ENCODE measurements at regions not wholly inside any gene's neighbourhood (a gene's known extent, or its start where the extent isn't known, plus 50 kb on each side); places are given as distances from the start of the nearest gene placed in this dataset.

DNA sequence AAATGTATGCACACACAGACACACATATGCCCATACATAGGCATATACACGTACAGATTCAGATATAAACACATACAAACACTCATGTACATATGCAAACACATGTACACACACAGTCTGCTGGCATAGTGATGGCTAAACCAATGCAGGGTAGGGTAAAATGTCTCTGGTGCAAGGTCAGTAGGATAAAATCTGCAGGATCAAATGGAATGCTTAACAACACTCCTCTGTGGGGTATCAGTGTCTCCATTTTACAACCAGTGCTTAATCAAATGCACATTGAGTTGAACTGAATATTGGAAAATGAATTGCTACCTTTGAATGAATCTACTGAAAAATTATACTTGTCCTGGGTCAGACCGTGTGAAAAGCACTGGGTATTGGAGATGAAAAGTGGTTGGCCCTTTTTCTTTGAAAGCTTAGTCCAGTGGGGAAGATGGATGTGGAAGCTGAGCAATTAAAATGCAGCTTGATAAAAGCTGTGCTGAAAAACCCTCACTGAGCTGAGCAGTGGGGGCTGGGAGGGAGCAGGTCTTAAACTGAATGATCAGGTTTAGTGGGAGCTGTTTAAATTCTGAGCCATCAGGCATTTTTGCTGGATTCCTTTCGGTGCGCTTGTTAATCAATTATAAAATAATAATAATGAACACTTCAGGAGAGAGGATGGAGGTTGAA, 314.7 kb downstream of the HAPSTR1 start:
- TF ChIP-seq, protein P1, sequence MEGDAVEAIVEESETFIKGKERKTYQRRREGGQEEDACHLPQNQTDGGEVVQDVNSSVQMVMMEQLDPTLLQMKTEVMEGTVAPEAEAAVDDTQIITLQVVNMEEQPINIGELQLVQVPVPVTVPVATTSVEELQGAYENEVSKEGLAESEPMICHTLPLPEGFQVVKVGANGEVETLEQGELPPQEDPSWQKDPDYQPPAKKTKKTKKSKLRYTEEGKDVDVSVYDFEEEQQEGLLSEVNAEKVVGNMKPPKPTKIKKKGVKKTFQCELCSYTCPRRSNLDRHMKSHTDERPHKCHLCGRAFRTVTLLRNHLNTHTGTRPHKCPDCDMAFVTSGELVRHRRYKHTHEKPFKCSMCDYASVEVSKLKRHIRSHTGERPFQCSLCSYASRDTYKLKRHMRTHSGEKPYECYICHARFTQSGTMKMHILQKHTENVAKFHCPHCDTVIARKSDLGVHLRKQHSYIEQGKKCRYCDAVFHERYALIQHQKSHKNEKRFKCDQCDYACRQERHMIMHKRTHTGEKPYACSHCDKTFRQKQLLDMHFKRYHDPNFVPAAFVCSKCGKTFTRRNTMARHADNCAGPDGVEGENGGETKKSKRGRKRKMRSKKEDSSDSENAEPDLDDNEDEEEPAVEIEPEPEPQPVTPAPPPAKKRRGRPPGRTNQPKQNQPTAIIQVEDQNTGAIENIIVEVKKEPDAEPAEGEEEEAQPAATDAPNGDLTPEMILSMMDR (IDR thresholded peaks at IDR 0.05; ENCODE audit: low read length) = no peak
- TF ChIP-seq EZH2 (optimal IDR thresholded peaks at IDR 0.05; ENCODE audit: low read depth, low read length) (no peak), EZH2phosphoT487 (IDR thresholded peaks at IDR 0.05; ENCODE audit: low read length) (no peak)
